Lung (tissue), 11 donors: ENCODE measurements at regions not wholly inside any gene's neighbourhood (a gene's known extent, or its start where the extent isn't known, plus 50 kb on each side); places are given as distances from the start of the nearest gene placed in this dataset.

Source experiments
- ATAC-seq: fragments of 200-7000 bp; cut with Tn5 transposase; one replicate; pipeline ENCODE4 v1.9.1; 2020; ENCODE audit warnings: moderate number of reproducible peaks; ENCODE audit not compliant: insufficient read depth, low FRiP score
- DNase-seq, 3 donors: peaks; one replicate each; pipeline ENCODE4 v3.0.0-alpha.2; 2013 to 2017
- H3K27ac ChIP-seq, 2 donors: one replicate each; pipeline ENCODE4 v1.5.1; 2013; ENCODE audit warnings: mild to moderate bottlenecking in 2 of 2, moderate library complexity in 2 of 2, control low read depth in 1 of 2, inconsistent platforms in 1 of 2, low read depth in 1 of 2, low read length in 1 of 2
- H3K27me3 ChIP-seq, 3 donors: one replicate each; pipeline ENCODE4 v1.5.1; 2013; ENCODE audit warnings: low read length in 2 of 3; ENCODE audit not compliant: control insufficient read depth in 3 of 3, insufficient read depth in 3 of 3
- H3K36me3 ChIP-seq, 4 donors: one replicate each; pipeline ENCODE4 v1.5.1; 2013; ENCODE audit warnings: low read length in 4 of 4, mild to moderate bottlenecking in 1 of 4, moderate library complexity in 1 of 4; ENCODE audit not compliant: control insufficient read depth in 4 of 4, insufficient read depth in 4 of 4
- H3K4me1 ChIP-seq, 5 donors: one replicate each; pipeline ENCODE4 v1.5.1; 2013; ENCODE audit warnings: low read length in 5 of 5, mild to moderate bottlenecking in 2 of 5, moderate library complexity in 1 of 5; ENCODE audit not compliant: control insufficient read depth in 5 of 5, insufficient read depth in 5 of 5
- H3K4me3 ChIP-seq: one replicate; pipeline ENCODE4 v1.5.1; 2013; ENCODE audit warnings: mild to moderate bottlenecking, control low read depth, moderate library complexity
- H3K9ac ChIP-seq, 2 donors: one replicate each; pipeline ENCODE4 v1.5.1; 2013; ENCODE audit warnings: low read length in 2 of 2, control low read depth in 1 of 2; ENCODE audit not compliant: insufficient read depth in 1 of 2
- H3K9me3 ChIP-seq, 4 donors: one replicate each; pipeline ENCODE4 v1.5.1; 2013; ENCODE audit warnings: low read length in 3 of 4, mild to moderate bottlenecking in 1 of 4, moderate library complexity in 1 of 4; ENCODE audit not compliant: control insufficient read depth in 4 of 4, insufficient read depth in 3 of 4
- WGBS, 2 donors: extraction: QIAGEN DNeasy Blood & Tissue Kit; methylation state at CpG; one replicate each; pipeline ENCODE4 v1.1.7; 2013; 5-methylcytosine and 5-hydroxymethylcytosine counted together
- TF ChIP-seq, protein P1 (sequence below): IDR thresholded peaks from 2 replicates; pipeline ENCODE4 v1.5.1; 2012; ENCODE audit warnings: mild to moderate bottlenecking; ENCODE audit errors: control extremely low read depth, extremely low read depth
- donor health status: control.
- donor health status: control.
- donor health status: Bipolar disorder and iron deficiency.
- donor health status: healthy.
- donor health status: DM: yes; HTN: yes; CAD: no.

DNA sequence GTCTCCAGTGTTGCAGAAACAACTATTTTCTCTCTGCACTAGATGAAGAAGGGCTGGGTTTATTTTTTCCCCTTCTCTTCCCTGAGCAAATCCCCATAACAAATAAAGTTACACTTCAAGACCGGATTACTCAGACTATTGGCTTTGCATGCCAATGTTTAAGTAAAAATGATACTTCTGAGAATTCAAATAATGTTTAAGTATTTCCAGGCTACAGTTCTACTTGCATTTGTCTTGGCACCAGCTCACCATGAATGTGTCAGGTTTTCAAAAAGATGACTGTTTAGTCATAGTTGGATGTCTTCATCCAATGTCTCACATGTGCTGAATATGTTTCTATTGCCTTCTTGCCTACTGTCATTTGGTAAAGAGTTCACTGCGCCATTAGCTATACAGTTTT, 912.6 kb downstream of the GATA3 start:
- Histone ChIP-seq H3K36me3 (no peaks in the 10 kb centered on the region), H3K4me1 (no peaks in the 10 kb centered on the region), H3K9me3 (no peaks in the 10 kb centered on the region), H3K9ac (no peak overlapping the region), H3K27ac (no peak overlapping the region), H3K4me3 (no peak overlapping the region), H3K27me3 (no peaks in the 10 kb centered on the region)
- no peak for DNase-seq
- no peak for ATAC-seq
- TF ChIP-seq, protein P1, sequence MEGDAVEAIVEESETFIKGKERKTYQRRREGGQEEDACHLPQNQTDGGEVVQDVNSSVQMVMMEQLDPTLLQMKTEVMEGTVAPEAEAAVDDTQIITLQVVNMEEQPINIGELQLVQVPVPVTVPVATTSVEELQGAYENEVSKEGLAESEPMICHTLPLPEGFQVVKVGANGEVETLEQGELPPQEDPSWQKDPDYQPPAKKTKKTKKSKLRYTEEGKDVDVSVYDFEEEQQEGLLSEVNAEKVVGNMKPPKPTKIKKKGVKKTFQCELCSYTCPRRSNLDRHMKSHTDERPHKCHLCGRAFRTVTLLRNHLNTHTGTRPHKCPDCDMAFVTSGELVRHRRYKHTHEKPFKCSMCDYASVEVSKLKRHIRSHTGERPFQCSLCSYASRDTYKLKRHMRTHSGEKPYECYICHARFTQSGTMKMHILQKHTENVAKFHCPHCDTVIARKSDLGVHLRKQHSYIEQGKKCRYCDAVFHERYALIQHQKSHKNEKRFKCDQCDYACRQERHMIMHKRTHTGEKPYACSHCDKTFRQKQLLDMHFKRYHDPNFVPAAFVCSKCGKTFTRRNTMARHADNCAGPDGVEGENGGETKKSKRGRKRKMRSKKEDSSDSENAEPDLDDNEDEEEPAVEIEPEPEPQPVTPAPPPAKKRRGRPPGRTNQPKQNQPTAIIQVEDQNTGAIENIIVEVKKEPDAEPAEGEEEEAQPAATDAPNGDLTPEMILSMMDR = no peak
- 82 to 92% methylated on average over 2 of the region's 2 CpGs for WGBS, 2 donors

DNA sequence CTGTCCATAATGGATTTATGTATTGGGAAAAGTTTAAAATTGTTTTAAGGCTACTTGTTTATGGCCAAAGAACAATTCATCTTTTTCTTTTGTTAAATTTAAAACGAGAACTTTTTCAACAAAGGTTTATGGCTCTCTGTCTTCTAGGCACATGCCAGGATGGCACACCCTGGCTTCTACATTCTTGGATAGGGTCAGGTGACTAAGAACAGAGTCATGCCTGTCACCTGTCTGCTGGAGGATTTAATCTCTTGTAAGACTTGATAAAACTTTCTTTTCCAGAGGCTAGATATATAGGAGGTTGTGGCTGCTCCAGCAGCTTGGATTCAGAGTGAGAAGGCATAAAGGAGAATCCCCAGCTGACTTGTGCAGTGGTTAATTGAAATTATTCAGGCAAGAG, 915.4 kb downstream of the GATA3 start:
- TF ChIP-seq, protein P1 = no peak
- ATAC-seq (no peak), DNase-seq (no peak)
- H3K9ac ChIP-seq = no peak overlapping the region
- H3K36me3 ChIP-seq = no peaks in the 10 kb centered on the region
- H3K4me1 ChIP-seq = no peaks in the 10 kb centered on the region
- H3K27ac ChIP-seq = no peak overlapping the region
- no peak overlapping the region for H3K4me3 ChIP-seq
- no peaks in the 10 kb centered on the region for H3K27me3 ChIP-seq
- WGBS, 2 donors = 87 to 89% methylated on average over 1 of the region's 1 CpG
- H3K9me3 ChIP-seq = no peaks in the 10 kb centered on the region

DNA sequence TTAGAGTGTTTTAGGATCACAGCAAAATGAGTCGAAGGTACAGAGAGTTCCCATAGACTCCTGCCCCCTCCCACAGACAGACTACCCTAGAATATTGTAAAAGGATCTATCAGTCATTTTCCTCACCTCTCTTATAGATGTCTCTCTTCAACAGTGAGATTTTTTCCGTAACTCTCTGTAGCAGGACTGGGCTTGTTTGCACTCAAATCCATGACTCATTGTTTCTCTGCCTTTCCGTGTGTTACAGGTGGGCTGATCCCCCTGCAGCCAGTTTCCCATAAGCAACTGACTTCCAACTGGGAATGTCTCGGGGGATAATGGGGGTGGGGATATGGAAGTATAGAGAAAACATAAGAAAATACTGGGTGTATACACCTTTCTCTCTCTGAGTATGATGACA, 921.0 kb downstream of the GATA3 start:
- Histone ChIP-seq H3K27me3 (no peaks in the 10 kb centered on the region), H3K9ac (no peak overlapping the region), H3K4me1 (no peaks in the 10 kb centered on the region), H3K36me3 (no peaks in the 10 kb centered on the region), H3K27ac (no peak overlapping the region), H3K4me3 (no peak overlapping the region), H3K9me3 (peaks cover 0 to 1% (median 0%) of the 10 kb centered on the region in 4 donors)
- ATAC-seq = no peak
- 68 to 77% methylated on average over 4 of the region's 4 CpGs for WGBS, 2 donors
- no peak for DNase-seq
- TF ChIP-seq, protein P1 = no peak

DNA sequence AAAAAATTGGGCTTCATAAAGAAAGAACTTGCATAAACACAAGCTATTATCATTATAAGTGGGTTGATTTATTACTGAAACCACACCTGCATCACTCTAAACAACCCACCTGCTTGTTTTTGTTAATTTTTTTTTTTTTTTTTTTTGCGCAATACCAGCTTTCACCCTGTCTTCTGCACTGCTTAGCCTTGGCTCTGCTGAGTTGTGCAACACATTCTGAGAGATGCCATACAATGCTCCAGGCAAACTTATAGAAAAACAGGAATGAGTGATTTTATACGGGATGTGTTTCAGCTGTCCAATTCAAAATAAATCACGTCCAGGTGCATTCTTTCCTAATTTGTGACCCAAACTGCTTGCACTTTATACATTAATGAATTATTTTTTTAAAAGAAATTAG, 923.6 kb downstream of the GATA3 start:
- H3K9me3 ChIP-seq = peaks cover 0 to 1% (median 0%) of the 10 kb centered on the region in 4 donors
- TF ChIP-seq, protein P1 = no peak
- no peak overlapping the region for H3K4me3 ChIP-seq
- H3K36me3 ChIP-seq = no peaks in the 10 kb centered on the region
- no peaks in the 10 kb centered on the region for H3K4me1 ChIP-seq
- H3K27me3 ChIP-seq = no peaks in the 10 kb centered on the region
- WGBS, 2 donors = 85 to 94% methylated on average over 3 of the region's 3 CpGs
- H3K9ac ChIP-seq = no peak overlapping the region
- DNase-seq = no peak
- no peak for ATAC-seq
- H3K27ac ChIP-seq = no peak overlapping the region
